Stimulated activated CD8-positive, alpha-beta memory T cell treated with anti-CD3 and anti-CD28 coated beads, Interleukin-4, amount 100 ng/mL, for 1 hour (primary cell): ENCODE measurements at regions not wholly inside any gene's neighbourhood (a gene's known extent, or its start where the extent isn't known, plus 50 kb on each side); places are given as distances from the start of the nearest gene placed in this dataset.

Source experiments
- DNase-seq, 2 donors: peaks; one replicate each; pipeline ENCODE4 v3.0.0-alpha.2; 2020; ENCODE audit warnings: low read depth in 2 of 2, low spot score in 1 of 2

DNA sequence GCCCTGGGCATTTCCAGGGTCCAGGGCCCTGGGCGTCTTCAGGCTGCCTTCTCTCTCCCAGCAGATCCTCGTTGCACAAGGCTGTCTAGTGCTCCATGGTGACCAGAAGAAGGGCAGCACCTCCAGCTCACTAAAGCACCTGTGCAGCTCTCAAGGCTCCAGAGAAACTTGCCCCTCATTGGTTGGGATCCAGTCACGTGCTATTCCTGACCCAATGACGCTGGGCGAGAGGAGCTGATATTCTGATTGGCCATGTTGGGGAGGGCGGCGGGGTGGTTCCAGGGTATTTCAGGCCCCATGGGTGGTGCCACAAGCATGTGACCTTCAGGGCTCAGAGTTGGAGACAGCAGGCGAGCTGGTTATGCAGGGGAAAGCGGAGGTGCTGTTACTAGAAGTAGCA lies 309.1 kb downstream of the TOX3 start:
- no peak for DNase-seq

DNA sequence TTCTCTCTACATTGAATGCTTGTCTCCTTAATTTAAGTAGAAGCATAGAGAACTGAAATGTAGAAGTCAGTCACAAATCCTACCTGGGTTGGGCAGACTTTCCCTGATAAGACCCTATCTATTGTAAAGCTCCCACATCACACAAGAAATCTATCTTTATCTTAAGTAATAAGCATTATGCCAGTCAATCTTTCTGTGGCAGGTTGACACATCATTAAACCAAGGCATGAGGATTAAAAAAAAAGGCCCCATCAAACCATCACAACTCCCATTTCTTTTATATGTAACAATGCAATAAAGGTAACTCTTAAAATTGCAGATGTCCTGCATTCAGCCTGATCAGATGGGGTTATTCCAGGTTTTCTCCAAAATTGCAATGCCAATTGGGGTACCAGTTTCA lies 311.8 kb downstream of the TOX3 start:
- DNase-seq = no peak

- DNase-seq = no peak
Observed at GRCh38 chr16:52234626-52235025, 312.3 kb downstream of the TOX3 start.

DNA sequence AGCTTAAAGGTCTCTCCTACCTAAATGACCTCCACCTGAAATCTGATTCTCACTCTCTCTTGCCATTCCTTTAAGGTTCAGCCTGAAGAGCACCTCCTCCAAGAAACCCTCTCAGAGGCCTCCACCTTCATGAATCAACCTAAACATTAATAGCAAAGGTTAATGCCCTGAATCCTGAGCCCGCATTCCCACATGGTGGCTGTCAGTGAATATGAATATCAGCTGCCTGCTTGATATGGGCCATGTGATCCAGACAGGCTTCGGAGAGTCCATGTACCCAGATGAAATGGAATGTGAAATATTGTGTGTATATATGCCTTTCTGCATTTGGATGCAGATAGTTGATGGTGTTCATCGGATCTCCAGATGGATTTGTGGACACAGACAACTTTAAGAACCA lies 317.5 kb downstream of the TOX3 start:
- DNase-seq = no peak

GRCh38 chr16:52227851-52228250 lies 319.1 kb downstream of the TOX3 start:
- no peak for DNase-seq

- DNase-seq = no peak
Observed at GRCh38 chr16:52212841-52213240, 334.1 kb downstream of the TOX3 start.

- DNase-seq = no peak
Observed at GRCh38 chr16:52209227-52209626, 337.7 kb downstream of the TOX3 start.

- DNase-seq = no peak
Observed at GRCh38 chr16:52203096-52203495, 343.8 kb downstream of the TOX3 start.

DNA sequence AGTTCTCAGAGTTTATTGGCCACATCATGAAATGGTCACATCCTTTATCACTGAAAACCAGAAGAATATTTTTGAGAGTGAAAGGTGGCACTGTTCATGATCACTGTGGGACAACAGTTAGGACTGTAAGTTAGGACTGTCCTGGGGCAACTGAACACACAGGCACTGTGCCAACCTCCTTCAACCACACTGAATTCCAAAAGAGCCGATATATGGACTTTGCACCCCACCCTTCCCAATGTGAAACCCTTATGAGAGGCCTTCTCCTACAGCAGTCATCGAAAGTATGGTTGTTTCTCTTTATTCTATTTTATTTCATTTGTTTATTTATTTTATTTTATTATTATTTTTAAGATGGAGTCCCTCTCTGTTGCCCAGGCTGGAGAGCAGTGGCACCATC lies 353.5 kb downstream of the TOX3 start:
- no peak for DNase-seq

DNA sequence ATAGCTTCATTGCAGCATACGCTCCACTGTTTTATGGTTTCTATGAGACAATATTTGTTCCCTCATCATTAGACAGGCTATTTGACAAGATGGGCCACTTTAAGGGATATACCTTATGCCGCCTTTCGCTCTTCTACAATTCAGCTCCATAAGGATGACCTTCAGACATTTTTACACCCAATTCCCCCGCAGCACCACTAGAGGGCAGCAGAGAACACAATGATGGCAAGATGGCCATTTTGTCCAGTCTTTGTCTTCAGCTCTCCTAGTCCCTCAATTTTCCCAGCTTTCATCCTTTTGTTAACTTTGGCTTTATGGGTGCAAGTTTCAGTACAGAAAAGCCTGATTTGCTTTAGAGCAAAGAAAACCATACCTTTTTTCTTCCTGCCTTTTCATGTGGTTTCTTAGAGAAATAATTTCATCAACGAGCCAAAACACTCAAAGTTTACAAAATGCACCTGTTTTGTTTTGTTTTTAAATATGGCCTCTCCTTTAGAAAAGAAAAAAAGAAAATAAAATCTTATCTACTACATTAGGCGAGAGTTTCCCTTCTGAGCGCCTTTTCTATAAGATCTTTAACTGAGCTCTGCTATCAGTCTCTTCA lies 355.3 kb downstream of the TOX3 start:
- peak; percentile 8 to 29 for DNase-seq

DNA sequence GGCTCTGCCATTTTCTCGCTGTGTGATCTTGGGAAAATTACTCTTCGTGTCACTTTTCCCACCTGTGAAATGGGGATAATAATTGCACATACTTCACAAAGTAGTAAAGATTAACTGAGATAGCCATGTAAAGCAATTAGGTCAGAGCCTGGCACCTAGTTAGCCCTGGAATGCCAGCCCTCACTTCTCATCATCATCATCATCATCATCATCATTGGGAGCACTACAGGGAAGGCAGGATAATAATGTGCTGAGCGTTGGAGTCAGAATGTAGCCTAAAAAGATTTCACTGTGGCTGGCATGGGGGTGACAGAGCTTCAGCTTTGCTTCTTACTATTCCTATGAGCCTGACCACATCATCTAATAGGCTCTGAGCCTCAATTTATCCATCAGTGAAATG lies 362.6 kb downstream of the TOX3 start:
- DNase-seq = no peak

GRCh38 chr16:52182840-52183239 lies 364.1 kb downstream of the TOX3 start:
- no peak for DNase-seq

GRCh38 chr16:52174168-52174567 lies 372.8 kb downstream of the TOX3 start:
- DNase-seq = no peak

DNA sequence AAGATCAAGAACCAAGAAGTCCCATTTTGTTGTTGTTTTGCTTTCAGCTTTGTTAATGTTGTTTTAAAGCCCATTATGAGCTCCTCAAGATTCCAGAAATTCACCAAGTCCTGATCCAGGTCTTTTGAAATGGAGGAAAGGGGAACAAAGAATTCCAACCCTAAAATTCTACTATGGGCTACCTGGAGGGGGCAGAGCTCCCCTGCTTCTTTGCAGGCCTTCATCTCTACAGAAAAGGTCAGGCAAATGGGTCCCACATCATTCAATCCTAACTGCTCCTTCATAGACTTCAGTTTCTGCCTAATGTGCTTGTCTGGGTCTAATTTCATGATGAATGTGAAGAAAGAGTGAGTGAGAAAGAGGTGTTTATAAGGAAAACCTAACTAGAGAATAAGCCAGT lies 375.5 kb downstream of the TOX3 start:
- DNase-seq = no peak

DNA sequence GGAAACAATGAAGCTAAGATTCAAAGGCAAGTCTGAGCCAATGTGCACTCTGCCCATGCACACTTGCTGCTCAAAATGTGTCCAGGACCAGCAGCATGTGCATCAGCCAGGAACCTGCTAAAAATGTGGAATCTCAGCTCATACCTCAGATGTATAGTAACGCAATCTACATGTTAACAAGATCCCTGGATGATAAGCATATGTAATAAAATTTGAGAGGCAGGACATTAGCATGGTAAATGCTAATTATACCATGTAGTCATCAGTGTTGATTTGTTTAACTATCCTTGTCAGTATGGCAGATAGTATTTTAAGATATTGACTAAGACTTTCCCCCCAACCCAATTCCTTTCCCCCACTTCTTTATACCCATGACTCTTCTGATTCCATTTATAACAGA lies 379.6 kb downstream of the TOX3 start:
- no peak for DNase-seq

DNA sequence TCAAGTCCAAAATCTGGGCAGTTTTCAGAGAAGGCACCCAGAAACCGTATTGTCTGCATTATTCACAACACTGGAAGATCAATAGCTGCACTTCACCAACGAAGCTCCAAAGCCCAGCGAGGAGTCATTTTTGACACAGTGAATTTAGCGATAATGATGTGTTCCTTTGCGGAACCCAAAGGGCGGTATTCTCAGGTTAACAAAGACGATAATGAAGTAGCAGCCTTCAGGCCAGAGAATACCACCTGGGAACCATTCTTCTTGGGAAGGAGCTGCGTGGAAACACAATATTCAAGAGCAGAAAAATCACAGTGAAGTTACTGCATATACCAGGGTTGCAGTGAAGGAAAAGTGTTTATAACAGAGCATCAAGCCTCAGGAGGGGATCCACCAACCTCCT lies 381.0 kb downstream of the TOX3 start:
- no peak for DNase-seq

DNA sequence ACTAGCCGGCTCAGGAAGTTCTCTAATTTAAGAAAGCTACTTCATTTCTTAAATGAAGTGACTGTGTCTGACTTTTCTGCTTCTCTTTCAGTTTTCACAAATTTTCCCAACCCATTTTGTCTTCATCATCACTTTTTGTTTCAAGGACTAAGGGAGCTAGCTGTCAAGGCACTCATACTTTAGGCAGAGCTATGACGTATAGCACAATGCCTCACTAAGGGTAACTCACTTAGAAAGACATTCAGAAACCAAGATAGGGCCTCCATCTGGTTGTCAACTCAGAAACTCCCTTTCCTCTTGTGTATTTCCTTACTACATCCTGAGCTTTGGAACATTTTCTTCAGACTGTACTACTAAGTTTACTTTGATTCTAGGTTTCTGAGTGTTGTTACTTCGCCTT lies 397.9 kb downstream of the TOX3 start:
- DNase-seq = no peak

- no peak for DNase-seq
Observed at GRCh38 chr16:52141871-52142270, 405.1 kb downstream of the TOX3 start.

- no peak for DNase-seq
Observed at GRCh38 chr16:52128361-52128760, 418.6 kb downstream of the TOX3 start.

DNA sequence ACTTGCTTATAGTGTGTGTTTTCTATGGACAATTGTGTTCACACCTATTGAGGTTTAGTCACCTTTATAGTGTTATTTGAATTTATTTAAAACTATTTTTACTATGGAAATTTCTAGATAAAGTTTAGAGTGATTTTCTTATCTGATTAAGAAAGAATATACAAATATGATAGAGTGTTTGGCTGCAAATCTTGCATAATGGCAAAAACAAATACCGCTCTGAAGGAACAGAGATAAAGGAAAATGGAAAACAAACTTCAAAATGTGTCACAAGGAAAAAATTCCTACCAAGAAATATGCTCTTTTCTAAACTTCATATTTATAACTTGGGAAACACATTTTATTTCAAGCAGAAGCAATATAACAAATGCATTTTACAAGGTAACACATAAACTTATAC lies 423.1 kb downstream of the TOX3 start:
- DNase-seq = no peak

DNA sequence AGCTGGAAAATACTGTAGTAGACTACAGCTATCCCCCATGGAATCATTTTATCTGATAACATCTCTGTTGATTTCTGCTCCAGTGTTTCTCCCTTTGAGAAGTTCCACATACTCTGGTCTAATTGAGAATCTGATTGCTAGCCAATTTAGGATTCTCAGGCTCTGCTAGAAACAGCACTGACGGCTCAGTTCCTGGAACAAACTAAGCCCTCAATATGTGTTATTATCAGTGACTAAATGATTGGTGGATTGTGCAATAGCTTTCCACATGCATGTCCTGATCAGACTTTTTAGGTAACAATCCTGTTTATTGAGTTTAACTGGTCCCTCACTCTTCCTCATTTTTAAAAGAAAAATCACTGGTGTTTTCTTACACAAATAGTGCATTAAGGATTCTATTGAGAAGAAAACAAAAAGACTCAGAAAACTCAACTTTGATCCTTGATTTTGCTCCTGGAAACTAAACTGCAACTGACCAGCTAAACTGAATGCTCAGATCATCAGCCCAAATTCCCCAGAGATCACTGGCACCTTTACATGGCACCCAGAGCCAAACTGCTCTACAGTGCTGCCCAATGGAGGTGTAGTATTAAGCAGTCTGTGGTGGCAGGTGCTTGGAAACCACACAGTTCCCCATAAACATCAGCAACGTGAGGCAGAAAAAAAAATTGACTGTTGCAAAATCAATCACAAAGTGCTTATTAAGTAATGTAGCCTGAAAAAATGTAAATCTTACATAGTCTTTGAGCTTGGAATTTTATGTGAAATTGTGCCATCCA lies 423.7 kb downstream of the TOX3 start:
- DNase-seq = no peak

DNA sequence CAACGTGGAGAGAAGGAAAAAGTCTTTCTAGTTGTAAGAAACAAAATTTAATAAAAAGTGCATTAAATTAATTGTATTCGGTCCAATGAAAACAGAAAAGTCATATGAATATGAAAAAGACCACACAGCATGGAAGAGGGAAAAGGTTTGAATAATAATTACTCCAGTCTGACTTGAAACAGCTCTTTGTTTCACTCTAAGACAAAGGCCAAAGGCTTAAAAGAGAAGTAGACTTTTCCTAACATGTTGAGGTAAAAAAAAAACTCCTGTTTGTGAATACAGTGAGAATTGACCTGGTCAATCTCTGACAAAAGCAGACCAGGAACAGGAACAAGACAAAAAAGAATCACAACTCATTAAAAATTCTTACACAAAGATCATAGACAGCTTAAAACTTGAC lies 429.8 kb downstream of the TOX3 start:
- DNase-seq = no peak

DNA sequence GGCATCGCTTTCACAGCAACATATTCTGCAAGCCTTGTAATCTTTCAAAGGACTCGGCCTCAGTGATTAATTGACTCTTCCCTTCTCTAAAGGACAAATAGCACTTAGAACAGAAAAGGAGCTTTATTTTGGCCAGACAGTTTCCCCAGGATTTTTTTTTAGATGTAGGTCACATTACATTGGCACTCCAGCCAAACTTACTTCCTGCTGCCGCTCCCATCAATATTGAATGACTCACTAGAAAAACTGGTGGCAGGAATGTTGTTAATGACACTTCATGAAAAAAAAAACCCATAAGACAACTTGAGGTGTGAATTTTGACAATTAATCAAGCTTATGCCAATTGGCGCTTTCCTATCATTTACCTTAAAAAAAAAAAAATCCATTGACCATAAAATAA lies 432.6 kb downstream of the TOX3 start:
- no peak for DNase-seq
